HepG2 (cell line): ENCODE measurements at regions not wholly inside any gene's neighbourhood (a gene's known extent, or its start where the extent isn't known, plus 50 kb on each side); places are given as distances from the start of the nearest gene placed in this dataset.

Experiments
- ATAC-seq: fragments of 200-7000 bp; cut with Tn5 transposase; 3 replicates; pipeline ENCODE4 v1.9.1; 2020; ENCODE audit warnings: mild to moderate bottlenecking, moderate library complexity
- BruUV-seq: library from RNA; stranded (reverse); fragments of 400-500 nt; replicated peaks from 2 replicates; lab custom pipeline; 2021; lab: Mats Ljungman, UMichigan
- CTCF ChIA-PET: fragments of 300-600 bp; formaldehyde crosslinking; extraction: SDS; loops from one replicate; lab custom pipeline; 2021; ENCODE audit warnings: low total read pairs, inconsistent platforms, low intra/inter-chr PET ratio; lab: Yijun Ruan, JAX
- POLR2A ChIA-PET: fragments of 350-600 bp; sonication (Branson Sonifier 250); formaldehyde crosslinking; loops from one replicate; lab custom pipeline; 2020; ENCODE audit warnings: antibody characterized with exemption, inconsistent platforms; lab: Yijun Ruan, JAX
- DNase-seq: peaks from one replicate; pipeline ENCODE4 v3.0.0-alpha.2; 2015; ENCODE audit warnings: low spot score
- FAIRE-seq: peaks from 3 replicates; lab custom pipeline; 2011; peaks lifted over from hg19 to GRCh38; lab: Jason Lieb, UNC
- H2AFZ ChIP-seq: one replicate; pipeline ENCODE4 v1.6.1; 2011; ENCODE audit warnings: low read length, inconsistent platforms
- H3K27ac ChIP-seq: fragments of 300-600 bp; 3 replicates; pipeline ENCODE4 v1.8.0; 2011; ENCODE audit warnings: mixed run types, mild to moderate bottlenecking, mixed read lengths, low read length, inconsistent platforms; ENCODE audit not compliant: insufficient read depth; ENCODE audit errors: extremely low read length
- H3K27me3 ChIP-seq, 2 experiments: fragments of 200-600 bp in 1 of 2; 2 replicates in 1 of 2; 3 replicates in 1 of 2; pipeline versions ENCODE4 v1.6.0 to v1.8.0; 2011; ENCODE audit warnings: low read length in 2 of 2, mild to moderate bottlenecking in 2 of 2, moderate library complexity in 2 of 2, inconsistent platforms in 1 of 2; ENCODE audit not compliant: insufficient read depth in 2 of 2, control insufficient read depth in 1 of 2
- H3K36me3 ChIP-seq, 2 experiments: fragments of 200-600 bp in 1 of 2; replicated peaks in 1 of 2; 2 replicates in 1 of 2; 3 replicates in 1 of 2; pipeline versions ENCODE4 v1.5.1 to v1.8.0; 2011; ENCODE audit warnings: low read length in 2 of 2, inconsistent platforms in 1 of 2; ENCODE audit not compliant: insufficient read depth in 2 of 2, control insufficient read depth in 1 of 2
- H3K4me1 ChIP-seq: 2 replicates; pipeline ENCODE4 v1.5.1; 2012; ENCODE audit warnings: low read length, inconsistent platforms; ENCODE audit not compliant: insufficient read depth
- H3K4me2 ChIP-seq: 2 replicates; pipeline ENCODE4 v1.6.0; 2011; ENCODE audit warnings: low read depth, low read length, inconsistent platforms
- H3K4me3 ChIP-seq, 3 experiments: fragments of 200-600 bp in 1 of 3; sonication (generic), shearing (Covaris generic) in 1 of 3; replicated peaks in 1 of 3; 2 replicates each; pipeline ENCODE4 v1.5.1; 2011 to 2016; ENCODE audit warnings: low read length in 3 of 3, inconsistent platforms in 2 of 3, low read depth in 2 of 3, mild to moderate bottlenecking in 2 of 3, control low read depth in 1 of 3, mixed read lengths in 1 of 3; ENCODE audit not compliant: insufficient read depth in 1 of 3
- H3K79me2 ChIP-seq: one replicate; pipeline ENCODE4 v1.6.1; 2011; ENCODE audit warnings: low read length, inconsistent platforms; ENCODE audit not compliant: insufficient read depth
- H3K9ac ChIP-seq: 2 replicates; pipeline ENCODE4 v1.6.0; 2011; ENCODE audit warnings: mild to moderate bottlenecking, low read depth, low read length, inconsistent platforms; ENCODE audit not compliant: insufficient read depth
- H3K9me3 ChIP-seq: 2 replicates; pipeline ENCODE4 v1.5.1; 2012; ENCODE audit warnings: mild to moderate bottlenecking, low read length
- H4K20me1 ChIP-seq: 2 replicates; pipeline ENCODE4 v1.6.0; 2011; ENCODE audit warnings: inconsistent platforms, mild to moderate bottlenecking, low read length, moderate library complexity; ENCODE audit not compliant: insufficient read depth
- ATF7-NPFF ChIP-seq: sonication (generic); formaldehyde crosslinking; IDR thresholded peaks from 2 replicates; pipeline ENCODE4 v1.8.1; 2023; ENCODE audit warnings: mild to moderate bottlenecking, low read depth, missing genetic modification reagents, moderate library complexity
- ETV6 ChIP-seq: sonication (generic); formaldehyde crosslinking; conservative IDR thresholded peaks from 2 replicates; pipeline ENCODE4 v1.4.0; 2020; ENCODE audit warnings: missing genetic modification reagents
- GABPB1 ChIP-seq: IDR thresholded peaks from 2 replicates; pipeline ENCODE4 v1.6.1; 2016; ENCODE audit warnings: mild to moderate bottlenecking, missing genetic modification reagents, moderate library complexity, missing compliant biosample characterization
- HDAC2 ChIP-seq: sonication (generic); formaldehyde crosslinking; IDR thresholded peaks from 2 replicates; pipeline ENCODE4 v1.4.0; 2020; ENCODE audit warnings: missing genetic modification reagents
- JUND ChIP-seq: sonication (generic); formaldehyde crosslinking; IDR thresholded peaks from 2 replicates; pipeline ENCODE4 v1.8.0; 2022; ENCODE audit warnings: mild to moderate bottlenecking, missing genetic modification reagents
- PRDM4 ChIP-seq: sonication (generic); formaldehyde crosslinking; IDR thresholded peaks from 2 replicates; pipeline ENCODE4 v1.9.0; 2021; ENCODE audit warnings: missing genetic modification reagents, borderline replicate concordance
- PRPF4 ChIP-seq: fragments of 200-400 bp; formaldehyde crosslinking; IDR thresholded peaks from 2 replicates; pipeline ENCODE4 v1.6.1; 2016; ENCODE audit warnings: low read length, low read depth; ENCODE audit not compliant: poor library complexity, severe bottlenecking
- RORA ChIP-seq: sonication (generic); formaldehyde crosslinking; IDR thresholded peaks from 2 replicates; pipeline ENCODE4 v1.5.0; 2020; ENCODE audit warnings: mild to moderate bottlenecking, missing genetic modification reagents, moderate library complexity
- SAFB2 ChIP-seq: sonication (generic); formaldehyde crosslinking; IDR thresholded peaks from 2 replicates; pipeline ENCODE4 v1.5.1; 2020; ENCODE audit warnings: missing genetic modification reagents, low read depth, mild to moderate bottlenecking, borderline replicate concordance
- TCF12 ChIP-seq, 2 experiments: fragments of 450-650 bp in 1 of 2; sonication (generic) in 1 of 2; formaldehyde crosslinking in 1 of 2; IDR thresholded peaks; 2 replicates each; pipeline versions ENCODE4 v1.6.1 to v1.8.0; 2017 to 2022; ENCODE audit warnings: antibody characterized with exemption in 1 of 2, mild to moderate bottlenecking in 1 of 2, missing genetic modification reagents in 1 of 2, moderate library complexity in 1 of 2
- ZBTB46 ChIP-seq: sonication (generic); formaldehyde crosslinking; IDR thresholded peaks from 2 replicates; pipeline ENCODE4 v1.4.0; 2020; ENCODE audit warnings: mild to moderate bottlenecking, missing genetic modification reagents, borderline replicate concordance
- ZNF552 ChIP-seq: sonication (generic); formaldehyde crosslinking; IDR thresholded peaks from 2 replicates; pipeline ENCODE4 v1.9.0; 2022; ENCODE audit warnings: missing genetic modification reagents, mild to moderate bottlenecking, borderline replicate concordance
- ZNF572 ChIP-seq: sonication (generic); formaldehyde crosslinking; IDR thresholded peaks from 2 replicates; pipeline ENCODE4 v1.5.1; 2020; ENCODE audit warnings: mild to moderate bottlenecking, missing genetic modification reagents
- ZNF782 ChIP-seq: sonication (generic); formaldehyde crosslinking; IDR thresholded peaks from 2 replicates; pipeline ENCODE4 v1.4.0; 2020; ENCODE audit warnings: missing genetic modification reagents, mild to moderate bottlenecking, borderline replicate concordance
- WGBS: methylation state at CpG from one replicate; pipeline ENCODE4 v1.1.6; 2017; ENCODE audit warnings: low lambda C conversion rate; 5-methylcytosine and 5-hydroxymethylcytosine counted together
- in situ Hi-C: cut with HindIII; loops from 2 replicates; pipeline ENCODE4 v1.10.0; 2017; ENCODE audit warnings: low pct_unique_long_range_greater_than_20kb; ENCODE audit not compliant: extremely low pct_ligation_motif_present
- intact Hi-C: fragments of 100-400 bp; cut with micrococcal nuclease; formaldehyde crosslinking; loops from one replicate; pipeline ENCODE4 v1.10.0; 2022; ENCODE audit not compliant: unreplicated experiment
- TF ChIP-seq, protein P1 (sequence below): sonication (generic); formaldehyde crosslinking; conservative IDR thresholded peaks from 2 replicates; pipeline ENCODE4 v1.8.0; 2022; ENCODE audit warnings: missing genetic modification reagents
- TF ChIP-seq, protein P2 (sequence below): sonication (generic); formaldehyde crosslinking; IDR thresholded peaks from 2 replicates; pipeline ENCODE4 v1.4.0; 2020; ENCODE audit warnings: missing genetic modification reagents

- H3K4me3 ChIP-seq: no peak overlapping the region
- ATAC-seq: no peak
- no peak overlapping the region for H3K9ac ChIP-seq
- DNase-seq: no peak
- no peaks in the 10 kb centered on the region for H4K20me1 ChIP-seq
- 53% methylated on average over 3 of the region's 3 CpGs for WGBS
- H3K79me2 ChIP-seq: no peaks in the 10 kb centered on the region
- no peak overlapping the region for H2AFZ ChIP-seq
- intact Hi-C loops: no loop called here
- TF ChIP-seq HDAC2 (CRISPR knock-in tag) (no peak), ATF7-NPFF (CRISPR knock-in tag) (no peak), ZNF552 (CRISPR knock-in tag) (no peak), RORA (no peak), TCF12 (IDR thresholded peaks at IDR 0.05) (no peak), TCF12 (CRISPR knock-in tag; IDR thresholded peaks at IDR 0.05) (no peak), PRDM4 (CRISPR knock-in tag) (no peak), GABPB1 (CRISPR knock-in tag) (no peak), SAFB2 (CRISPR knock-in tag) (no peak), ZBTB46 (CRISPR knock-in tag) (no peak), PRPF4 (no peak), ZNF782 (CRISPR knock-in tag) (no peak), ZNF572 (no peak), JUND (CRISPR knock-in tag) (no peak), ETV6 (CRISPR knock-in tag) (no peak)
- TF ChIP-seq, protein P1, sequence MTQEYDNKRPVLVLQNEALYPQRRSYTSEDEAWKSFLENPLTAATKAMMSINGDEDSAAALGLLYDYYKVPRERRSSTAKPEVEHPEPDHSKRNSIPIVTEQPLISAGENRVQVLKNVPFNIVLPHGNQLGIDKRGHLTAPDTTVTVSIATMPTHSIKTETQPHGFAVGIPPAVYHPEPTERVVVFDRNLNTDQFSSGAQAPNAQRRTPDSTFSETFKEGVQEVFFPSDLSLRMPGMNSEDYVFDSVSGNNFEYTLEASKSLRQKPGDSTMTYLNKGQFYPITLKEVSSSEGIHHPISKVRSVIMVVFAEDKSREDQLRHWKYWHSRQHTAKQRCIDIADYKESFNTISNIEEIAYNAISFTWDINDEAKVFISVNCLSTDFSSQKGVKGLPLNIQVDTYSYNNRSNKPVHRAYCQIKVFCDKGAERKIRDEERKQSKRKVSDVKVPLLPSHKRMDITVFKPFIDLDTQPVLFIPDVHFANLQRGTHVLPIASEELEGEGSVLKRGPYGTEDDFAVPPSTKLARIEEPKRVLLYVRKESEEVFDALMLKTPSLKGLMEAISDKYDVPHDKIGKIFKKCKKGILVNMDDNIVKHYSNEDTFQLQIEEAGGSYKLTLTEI (CRISPR knock-in tag): no peak
- TF ChIP-seq, protein P2, sequence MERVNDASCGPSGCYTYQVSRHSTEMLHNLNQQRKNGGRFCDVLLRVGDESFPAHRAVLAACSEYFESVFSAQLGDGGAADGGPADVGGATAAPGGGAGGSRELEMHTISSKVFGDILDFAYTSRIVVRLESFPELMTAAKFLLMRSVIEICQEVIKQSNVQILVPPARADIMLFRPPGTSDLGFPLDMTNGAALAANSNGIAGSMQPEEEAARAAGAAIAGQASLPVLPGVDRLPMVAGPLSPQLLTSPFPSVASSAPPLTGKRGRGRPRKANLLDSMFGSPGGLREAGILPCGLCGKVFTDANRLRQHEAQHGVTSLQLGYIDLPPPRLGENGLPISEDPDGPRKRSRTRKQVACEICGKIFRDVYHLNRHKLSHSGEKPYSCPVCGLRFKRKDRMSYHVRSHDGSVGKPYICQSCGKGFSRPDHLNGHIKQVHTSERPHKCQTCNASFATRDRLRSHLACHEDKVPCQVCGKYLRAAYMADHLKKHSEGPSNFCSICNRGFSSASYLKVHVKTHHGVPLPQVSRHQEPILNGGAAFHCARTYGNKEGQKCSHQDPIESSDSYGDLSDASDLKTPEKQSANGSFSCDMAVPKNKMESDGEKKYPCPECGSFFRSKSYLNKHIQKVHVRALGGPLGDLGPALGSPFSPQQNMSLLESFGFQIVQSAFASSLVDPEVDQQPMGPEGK (CRISPR knock-in tag): no peak
- TF ChIP-seq, all 625 proteins: peak for 0
- POLR2A ChIA-PET: no interaction called here
- in situ Hi-C loops: no loop called here
- FAIRE-seq: no peak
- Histone ChIP-seq H3K27me3 (no peaks in the 10 kb centered on the region), H3K4me2 (no peak overlapping the region), H3K36me3 (no peaks in the 10 kb centered on the region), H3K27ac (no peak overlapping the region), H3K4me1 (no peaks in the 10 kb centered on the region), H3K9me3 (no peaks in the 10 kb centered on the region)
- BruUV-seq: no TSS peak
- CTCF ChIA-PET: no interaction called here
Measured at GRCh38 chrX:39161611-39162255, 360.5 kb downstream of the MID1IP1 start.
